SU-DHL-6 (cell line): ENCODE measurements at regions not wholly inside any gene's neighbourhood (a gene's known extent, or its start where the extent isn't known, plus 50 kb on each side); places are given as distances from the start of the nearest gene placed in this dataset.

Source experiments
- EZH2phosphoT487 ChIP-seq: fragments of 200-600 bp; sonication (generic), shearing (Covaris generic); conservative IDR thresholded peaks from 2 replicates; pipeline ENCODE4 v1.6.1; 2018; ENCODE audit warnings: mild to moderate bottlenecking, antibody characterized with exemption, low read length, moderate library complexity, mixed read lengths
- TF ChIP-seq, protein P1 (sequence below): fragments of 200-600 bp; sonication (generic); IDR thresholded peaks from one replicate; pipeline ENCODE4 v1.5.1; 2017; ENCODE audit warnings: antibody characterized with exemption, mild to moderate bottlenecking, low read length, moderate library complexity; ENCODE audit not compliant: insufficient read depth, poor library complexity, severe bottlenecking

DNA sequence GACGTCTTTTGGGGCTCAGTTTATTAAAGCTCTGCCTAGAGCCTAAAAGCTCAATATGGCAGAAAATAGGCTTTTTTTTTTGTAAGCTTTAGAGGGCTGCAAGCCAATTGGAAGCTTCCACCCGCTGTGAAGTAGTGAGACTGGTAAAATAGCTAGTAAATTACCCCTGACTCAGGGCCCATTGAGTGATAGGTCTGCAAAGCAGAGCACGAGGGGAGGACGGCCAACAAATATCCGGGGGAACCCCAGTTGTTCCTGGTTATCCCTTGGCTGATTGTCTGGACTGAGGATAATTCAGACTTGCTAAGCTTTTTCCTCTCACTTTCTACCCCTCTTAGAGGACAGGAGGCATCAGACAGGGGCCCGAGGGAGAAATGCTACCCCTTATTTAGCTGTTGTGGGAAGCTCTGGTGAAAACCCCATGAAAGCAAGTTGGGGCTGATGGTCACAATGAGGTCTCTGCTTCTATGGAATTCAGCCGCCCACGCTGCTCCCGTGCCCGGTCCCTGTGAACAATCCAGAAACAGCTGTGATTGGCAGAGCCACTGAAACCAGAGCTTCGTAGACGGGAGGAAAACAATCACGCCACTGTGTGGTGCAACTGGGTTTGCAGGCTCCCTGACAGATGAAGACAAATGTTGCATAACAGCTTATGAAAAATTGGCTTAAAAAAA, 141.9 kb upstream of the LGALSL start:
- TF ChIP-seq, protein P1, sequence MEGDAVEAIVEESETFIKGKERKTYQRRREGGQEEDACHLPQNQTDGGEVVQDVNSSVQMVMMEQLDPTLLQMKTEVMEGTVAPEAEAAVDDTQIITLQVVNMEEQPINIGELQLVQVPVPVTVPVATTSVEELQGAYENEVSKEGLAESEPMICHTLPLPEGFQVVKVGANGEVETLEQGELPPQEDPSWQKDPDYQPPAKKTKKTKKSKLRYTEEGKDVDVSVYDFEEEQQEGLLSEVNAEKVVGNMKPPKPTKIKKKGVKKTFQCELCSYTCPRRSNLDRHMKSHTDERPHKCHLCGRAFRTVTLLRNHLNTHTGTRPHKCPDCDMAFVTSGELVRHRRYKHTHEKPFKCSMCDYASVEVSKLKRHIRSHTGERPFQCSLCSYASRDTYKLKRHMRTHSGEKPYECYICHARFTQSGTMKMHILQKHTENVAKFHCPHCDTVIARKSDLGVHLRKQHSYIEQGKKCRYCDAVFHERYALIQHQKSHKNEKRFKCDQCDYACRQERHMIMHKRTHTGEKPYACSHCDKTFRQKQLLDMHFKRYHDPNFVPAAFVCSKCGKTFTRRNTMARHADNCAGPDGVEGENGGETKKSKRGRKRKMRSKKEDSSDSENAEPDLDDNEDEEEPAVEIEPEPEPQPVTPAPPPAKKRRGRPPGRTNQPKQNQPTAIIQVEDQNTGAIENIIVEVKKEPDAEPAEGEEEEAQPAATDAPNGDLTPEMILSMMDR = peak; percentile 10
- no peak for TF ChIP-seq EZH2phosphoT487
